ENCODE measurements at regions not wholly inside any gene's neighbourhood (a gene's known extent, or its start where the extent isn't known, plus 50 kb on each side); places are given as distances from the start of the nearest gene placed in this dataset.
"Not testable (repeated sequence)": the region's sequence is repeated elsewhere in the genome, so short reads cannot be mapped to it uniquely, and the experiment has no call there.

- not testable (repeated sequence) for ATAC-seq
Measured at GRCh38 chr20:29320216-29320949, 1937.1 kb upstream of the DEFB115 start.

DNA sequence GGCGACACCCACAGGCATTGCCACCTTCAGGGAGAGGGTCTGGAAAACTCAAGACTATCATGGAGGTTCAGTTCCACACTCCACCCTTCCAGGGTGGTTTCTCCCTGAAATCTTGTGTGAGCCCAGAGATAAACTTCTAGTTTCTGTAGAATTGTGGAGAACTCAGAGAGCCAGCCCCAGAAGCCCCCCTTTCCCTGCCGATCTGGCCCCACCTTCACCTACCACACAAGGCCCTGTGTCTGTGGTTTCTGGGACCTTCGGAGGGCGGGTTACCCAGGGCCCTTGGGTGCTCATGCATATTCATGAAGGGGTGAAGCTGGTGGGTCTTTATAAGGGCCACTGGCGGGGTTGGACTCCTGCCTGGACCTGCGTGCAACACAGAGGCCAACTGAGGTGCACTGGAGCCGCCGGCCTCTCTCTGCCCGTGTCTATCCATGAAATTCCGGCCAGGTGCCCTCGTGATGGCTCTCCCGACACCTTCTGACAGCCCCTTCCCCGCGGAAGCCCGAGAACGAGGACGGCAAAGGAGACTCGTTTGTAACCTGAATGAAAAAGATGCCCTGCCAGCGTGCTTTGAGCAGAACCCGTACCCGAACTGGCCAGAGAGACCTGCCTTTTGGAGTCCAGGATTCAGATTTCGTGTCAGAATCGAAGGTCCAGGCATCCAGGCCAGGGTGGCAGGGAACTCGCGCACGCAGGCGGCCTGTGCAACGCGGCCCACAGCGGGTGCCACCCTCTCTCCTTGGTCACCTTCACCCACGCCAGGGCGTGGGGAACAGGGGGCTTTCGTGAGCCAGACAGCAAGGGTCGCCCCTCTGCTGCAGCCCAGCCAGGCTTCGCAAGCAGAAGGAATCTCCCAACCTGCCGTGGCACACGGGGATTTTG is 1933.6 kb upstream of the DEFB115 start:
- ATAC-seq, result not testable (repeated sequence)

GRCh38 chr20:29324516-29325303 is 1932.8 kb upstream of the DEFB115 start:
- ATAC-seq, result not testable (repeated sequence)

DNA sequence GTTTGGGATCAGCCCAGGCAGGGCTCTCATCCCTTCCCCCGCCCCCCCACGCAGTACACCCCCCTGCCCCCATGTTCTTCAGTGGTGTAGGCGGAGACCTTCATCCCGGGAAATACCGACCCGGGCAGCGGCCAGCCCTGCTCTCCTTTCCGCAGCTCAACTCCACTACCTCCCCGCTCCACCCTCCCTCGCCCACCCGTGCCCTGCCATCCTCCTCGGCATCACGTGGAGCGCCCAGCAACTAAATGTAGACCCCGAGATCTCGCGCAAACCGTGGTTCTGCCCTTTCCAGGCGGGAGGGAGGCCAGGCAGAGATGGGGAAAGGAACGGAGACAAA is 1932.2 kb upstream of the DEFB115 start:
- no peak for ATAC-seq

DNA sequence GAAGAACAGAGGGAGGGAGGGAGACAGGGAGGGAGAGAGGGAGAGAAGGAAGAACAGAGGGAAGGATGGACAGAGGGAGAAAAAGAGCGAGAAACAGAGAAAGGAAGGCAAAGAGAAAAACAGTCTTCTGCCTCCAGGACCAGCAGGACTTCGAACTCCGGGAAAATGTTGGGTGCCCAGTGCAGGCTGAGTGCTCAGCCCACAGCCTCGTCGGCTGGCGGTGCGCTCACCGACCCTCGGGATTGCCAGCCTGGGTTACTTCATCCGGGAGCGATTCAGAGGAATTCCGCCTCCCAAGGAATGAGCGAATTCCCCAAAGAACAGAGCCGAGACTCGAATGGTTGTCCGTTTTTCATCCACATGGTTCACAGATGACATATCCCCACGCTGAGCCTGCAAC is 1931.7 kb upstream of the DEFB115 start:
- not testable (repeated sequence) for ATAC-seq

GRCh38 chr20:29326376-29327070 is 1930.9 kb upstream of the DEFB115 start:
- peak; percentile 57 for ATAC-seq

DNA sequence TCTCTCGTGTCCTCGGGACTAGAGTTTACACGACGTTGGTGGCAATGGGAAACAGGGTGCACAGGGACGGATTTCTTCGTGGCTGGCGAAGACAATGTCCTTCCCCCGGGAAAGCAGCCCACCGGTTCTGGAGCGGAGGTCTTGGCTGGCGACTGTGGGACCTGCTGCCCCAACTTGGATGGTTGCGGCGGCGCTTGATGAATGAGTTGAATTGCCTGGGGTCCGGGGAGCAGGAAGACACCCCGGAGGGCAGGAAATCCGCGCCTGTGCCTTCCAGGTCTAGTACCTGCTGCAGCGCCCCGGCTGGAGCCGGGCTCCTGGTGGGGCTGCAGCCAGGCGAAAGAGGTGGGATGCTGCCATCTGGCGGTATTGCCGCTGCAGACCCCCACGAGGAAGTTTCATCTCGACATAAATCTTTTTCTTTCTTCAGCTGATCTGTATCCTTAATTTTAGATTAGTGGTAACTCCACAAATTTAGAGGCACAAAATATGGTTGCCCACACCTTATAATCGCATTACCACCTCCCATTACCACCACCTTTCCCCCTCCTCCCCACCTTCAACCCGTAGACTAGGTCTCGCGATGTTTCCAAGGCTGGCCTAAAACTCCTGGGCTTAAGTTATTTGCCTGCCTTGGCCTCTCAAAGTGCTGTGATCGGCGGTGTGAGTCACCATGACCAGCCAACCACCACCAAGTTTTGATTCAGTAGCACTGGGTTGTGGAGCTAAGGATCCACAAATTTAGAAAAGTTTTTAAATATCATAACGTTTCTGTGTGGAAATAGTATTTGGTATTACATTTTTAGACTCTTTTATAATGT is 1929.7 kb upstream of the DEFB115 start:
- not testable (repeated sequence) for ATAC-seq

GRCh38 chr20:29330429-29331115 is 1926.9 kb upstream of the DEFB115 start:
- not testable (repeated sequence) for ATAC-seq

- ATAC-seq, result no peak
Measured at GRCh38 chr20:29349836-29350235, 1907.6 kb upstream of the DEFB115 start.

DNA sequence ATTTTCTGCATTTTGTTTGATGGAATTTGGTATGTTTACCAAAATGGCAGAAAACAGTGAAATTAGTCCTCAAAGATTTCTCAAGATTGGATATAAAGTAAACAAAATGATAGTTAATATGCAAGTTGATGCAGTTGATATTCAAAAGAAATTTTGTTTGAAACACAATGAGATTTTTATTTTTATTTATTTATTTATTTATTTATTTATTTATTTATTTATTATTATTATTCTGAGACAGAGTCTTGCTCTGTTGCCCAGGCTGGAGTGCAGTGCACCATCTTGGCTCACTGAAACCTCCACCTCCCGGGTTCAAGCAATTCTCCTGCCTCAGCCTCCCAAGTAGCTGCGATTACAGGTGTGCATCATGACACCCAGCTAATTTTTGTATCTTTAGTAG is 1881.5 kb upstream of the DEFB115 start:
- not testable (repeated sequence) for ATAC-seq

- not testable (repeated sequence) for ATAC-seq
Measured at GRCh38 chr20:29392853-29393252, 1864.6 kb upstream of the DEFB115 start.

GRCh38 chr20:29408034-29408695 is 1849.3 kb upstream of the DEFB115 start:
- peak; percentile 22 for ATAC-seq

- ATAC-seq, result not testable (repeated sequence)
Measured at GRCh38 chr20:29408707-29409106, 1848.8 kb upstream of the DEFB115 start.

- not testable (repeated sequence) for ATAC-seq
Measured at GRCh38 chr20:29409160-29409689, 1848.2 kb upstream of the DEFB115 start.

- no peak for ATAC-seq
Measured at GRCh38 chr20:29409833-29410805, 1847.3 kb upstream of the DEFB115 start.

DNA sequence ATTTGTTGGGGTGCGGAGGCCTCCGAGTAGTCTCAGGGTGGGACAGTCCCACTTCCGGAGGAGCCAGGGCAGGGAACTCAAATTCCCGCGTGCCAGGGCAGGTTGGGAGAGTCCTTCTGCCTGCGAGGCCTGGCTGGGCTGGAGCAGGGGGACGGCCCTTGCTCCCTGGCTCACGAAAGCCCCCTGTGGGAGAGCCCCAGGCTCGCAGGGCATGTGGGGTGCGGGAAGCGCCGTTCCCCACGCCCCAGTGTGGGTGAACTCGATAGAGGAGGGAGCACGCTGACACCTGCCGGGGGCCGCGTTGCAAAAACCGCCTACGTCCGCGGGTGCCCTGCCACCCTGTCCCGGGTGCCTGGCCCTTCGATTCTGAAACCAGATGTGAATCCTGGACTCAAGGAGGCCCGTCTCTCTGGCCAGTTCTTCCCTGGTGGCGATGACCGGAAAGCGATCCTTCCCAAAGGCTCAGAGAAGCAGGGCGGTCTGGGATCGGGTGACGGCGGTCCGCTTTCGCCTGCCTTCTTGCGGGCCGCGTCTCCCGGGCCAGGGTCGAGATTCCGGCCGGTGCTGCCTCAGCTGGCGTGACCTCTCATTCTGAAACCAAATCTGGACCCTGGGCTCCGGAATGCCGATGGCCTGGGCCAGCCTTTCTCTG is 1846.5 kb upstream of the DEFB115 start:
- ATAC-seq, result peak; percentile 63

DNA sequence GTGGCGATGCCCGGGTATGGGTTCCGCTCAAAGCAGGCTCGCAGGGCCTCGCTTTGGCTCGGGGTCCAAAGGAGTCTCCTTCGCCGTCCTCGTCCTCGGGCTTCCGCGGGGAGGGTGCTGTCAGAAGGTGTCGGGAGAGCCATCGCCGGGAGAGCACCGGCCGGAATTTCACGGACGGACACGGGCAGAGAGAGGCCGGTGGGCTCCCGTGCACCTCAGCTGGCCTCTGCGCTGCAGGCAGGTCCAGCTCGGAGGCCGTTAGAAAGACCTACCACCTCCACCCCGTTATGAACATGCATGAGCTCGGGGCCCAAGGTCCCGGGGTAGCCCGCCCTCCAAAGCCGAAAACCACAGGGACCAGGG is 1846.0 kb upstream of the DEFB115 start:
- ATAC-seq, result peak; percentile 52

DNA sequence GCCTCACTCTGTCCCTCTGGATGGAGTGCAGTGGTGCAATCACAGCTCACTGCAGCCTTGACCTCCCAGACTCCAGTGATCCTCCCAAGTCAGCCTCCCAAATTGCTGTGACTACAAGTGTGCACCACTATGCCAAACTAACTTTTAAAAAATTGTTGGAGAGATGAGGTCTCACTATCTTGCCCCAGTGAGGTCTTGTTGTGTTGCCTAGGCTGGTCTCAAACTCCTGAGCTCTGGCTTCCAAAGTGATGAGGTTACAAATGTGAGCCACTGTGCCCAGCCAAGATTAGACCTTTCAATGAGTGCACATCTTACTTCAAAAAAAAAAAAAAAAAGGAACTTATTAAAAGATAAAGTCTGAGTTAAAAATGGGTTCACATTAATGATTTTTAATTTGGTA is 1838.1 kb upstream of the DEFB115 start:
- no peak for ATAC-seq

All from esophagus mucosa (tissue), 1 donor.